H1 (cell line): ENCODE measurements at regions not wholly inside any gene's neighbourhood (a gene's known extent, or its start where the extent isn't known, plus 50 kb on each side); places are given as distances from the start of the nearest gene placed in this dataset.

ENCODE experiments used
- E2F6 ChIP-seq: IDR thresholded peaks from 2 replicates; pipeline ENCODE4 v1.6.1; 2012; ENCODE audit warnings: inconsistent platforms
- EP300 ChIP-seq, 2 experiments: IDR thresholded peaks; 1 replicate in 1 of 2; 2 replicates in 1 of 2; pipeline ENCODE4 v1.6.1; 2011 to 2012; ENCODE audit warnings: low read depth in 2 of 2, low read length in 2 of 2, mild to moderate bottlenecking in 2 of 2, borderline replicate concordance in 1 of 2, inconsistent platforms in 1 of 2, moderate library complexity in 1 of 2
- TF ChIP-seq, protein P1 (sequence below): IDR thresholded peaks from 2 replicates; pipeline ENCODE4 v1.6.1; 2012; ENCODE audit warnings: low read length, inconsistent platforms

GRCh38 chr2:119102964-119103363, 55.6 kb downstream of the C1QL2 start (continued):
- TF ChIP-seq, protein P1, sequence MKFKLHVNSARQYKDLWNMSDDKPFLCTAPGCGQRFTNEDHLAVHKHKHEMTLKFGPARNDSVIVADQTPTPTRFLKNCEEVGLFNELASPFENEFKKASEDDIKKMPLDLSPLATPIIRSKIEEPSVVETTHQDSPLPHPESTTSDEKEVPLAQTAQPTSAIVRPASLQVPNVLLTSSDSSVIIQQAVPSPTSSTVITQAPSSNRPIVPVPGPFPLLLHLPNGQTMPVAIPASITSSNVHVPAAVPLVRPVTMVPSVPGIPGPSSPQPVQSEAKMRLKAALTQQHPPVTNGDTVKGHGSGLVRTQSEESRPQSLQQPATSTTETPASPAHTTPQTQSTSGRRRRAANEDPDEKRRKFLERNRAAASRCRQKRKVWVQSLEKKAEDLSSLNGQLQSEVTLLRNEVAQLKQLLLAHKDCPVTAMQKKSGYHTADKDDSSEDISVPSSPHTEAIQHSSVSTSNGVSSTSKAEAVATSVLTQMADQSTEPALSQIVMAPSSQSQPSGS = no peak
- TF ChIP-seq E2F6 = no peak
- no peak for TF ChIP-seq EP300 (IDR thresholded peaks at IDR 0.05; ENCODE audit: borderline replicate concordance in 1 of 2, low read depth in 2 of 2, low read length in 2 of 2)
